ENCODE measurements at regions not wholly inside any gene's neighbourhood (a gene's known extent, or its start where the extent isn't known, plus 50 kb on each side); places are given as distances from the start of the nearest gene placed in this dataset.

DNA sequence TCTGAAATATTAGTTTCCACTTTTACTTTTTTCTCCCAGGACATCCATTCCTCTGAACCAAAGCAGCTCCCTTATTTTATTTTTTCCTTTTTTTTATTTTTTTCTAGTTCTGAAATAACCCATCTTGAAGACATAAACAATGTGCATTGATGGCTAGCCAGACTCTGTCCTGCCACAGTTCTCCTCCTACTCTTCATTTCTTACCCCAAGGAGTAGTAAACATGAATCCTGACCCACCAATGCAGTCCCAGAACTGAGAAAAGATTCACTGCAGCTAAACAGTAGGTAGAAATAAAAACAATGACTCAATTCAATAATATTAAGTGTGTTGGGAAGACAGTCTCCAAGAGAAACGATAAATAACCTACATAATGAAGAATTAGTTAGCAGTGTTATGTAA lies 65.7 kb upstream of the NOVA1 start:
- TF ChIP-seq RAD21 (IDR thresholded peaks at IDR 0.05; ENCODE audit: low read depth), result no peak
- TF ChIP-seq FOXM1 (IDR thresholded peaks at IDR 0.05; ENCODE audit: borderline replicate concordance, low read depth), result no peak
- TF ChIP-seq YY1 (IDR thresholded peaks at IDR 0.05; ENCODE audit: low read depth), result no peak
- TF ChIP-seq, protein P1, sequence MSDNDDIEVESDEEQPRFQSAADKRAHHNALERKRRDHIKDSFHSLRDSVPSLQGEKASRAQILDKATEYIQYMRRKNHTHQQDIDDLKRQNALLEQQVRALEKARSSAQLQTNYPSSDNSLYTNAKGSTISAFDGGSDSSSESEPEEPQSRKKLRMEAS (IDR thresholded peaks at IDR 0.05), result no peak
- no peak for TF ChIP-seq ZBTB7A (IDR thresholded peaks at IDR 0.05; ENCODE audit: low read depth)
- TF ChIP-seq, protein P2, sequence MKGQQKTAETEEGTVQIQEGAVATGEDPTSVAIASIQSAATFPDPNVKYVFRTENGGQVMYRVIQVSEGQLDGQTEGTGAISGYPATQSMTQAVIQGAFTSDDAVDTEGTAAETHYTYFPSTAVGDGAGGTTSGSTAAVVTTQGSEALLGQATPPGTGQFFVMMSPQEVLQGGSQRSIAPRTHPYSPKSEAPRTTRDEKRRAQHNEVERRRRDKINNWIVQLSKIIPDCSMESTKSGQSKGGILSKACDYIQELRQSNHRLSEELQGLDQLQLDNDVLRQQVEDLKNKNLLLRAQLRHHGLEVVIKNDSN (IDR thresholded peaks at IDR 0.05), result no peak
- TF ChIP-seq, protein P3, sequence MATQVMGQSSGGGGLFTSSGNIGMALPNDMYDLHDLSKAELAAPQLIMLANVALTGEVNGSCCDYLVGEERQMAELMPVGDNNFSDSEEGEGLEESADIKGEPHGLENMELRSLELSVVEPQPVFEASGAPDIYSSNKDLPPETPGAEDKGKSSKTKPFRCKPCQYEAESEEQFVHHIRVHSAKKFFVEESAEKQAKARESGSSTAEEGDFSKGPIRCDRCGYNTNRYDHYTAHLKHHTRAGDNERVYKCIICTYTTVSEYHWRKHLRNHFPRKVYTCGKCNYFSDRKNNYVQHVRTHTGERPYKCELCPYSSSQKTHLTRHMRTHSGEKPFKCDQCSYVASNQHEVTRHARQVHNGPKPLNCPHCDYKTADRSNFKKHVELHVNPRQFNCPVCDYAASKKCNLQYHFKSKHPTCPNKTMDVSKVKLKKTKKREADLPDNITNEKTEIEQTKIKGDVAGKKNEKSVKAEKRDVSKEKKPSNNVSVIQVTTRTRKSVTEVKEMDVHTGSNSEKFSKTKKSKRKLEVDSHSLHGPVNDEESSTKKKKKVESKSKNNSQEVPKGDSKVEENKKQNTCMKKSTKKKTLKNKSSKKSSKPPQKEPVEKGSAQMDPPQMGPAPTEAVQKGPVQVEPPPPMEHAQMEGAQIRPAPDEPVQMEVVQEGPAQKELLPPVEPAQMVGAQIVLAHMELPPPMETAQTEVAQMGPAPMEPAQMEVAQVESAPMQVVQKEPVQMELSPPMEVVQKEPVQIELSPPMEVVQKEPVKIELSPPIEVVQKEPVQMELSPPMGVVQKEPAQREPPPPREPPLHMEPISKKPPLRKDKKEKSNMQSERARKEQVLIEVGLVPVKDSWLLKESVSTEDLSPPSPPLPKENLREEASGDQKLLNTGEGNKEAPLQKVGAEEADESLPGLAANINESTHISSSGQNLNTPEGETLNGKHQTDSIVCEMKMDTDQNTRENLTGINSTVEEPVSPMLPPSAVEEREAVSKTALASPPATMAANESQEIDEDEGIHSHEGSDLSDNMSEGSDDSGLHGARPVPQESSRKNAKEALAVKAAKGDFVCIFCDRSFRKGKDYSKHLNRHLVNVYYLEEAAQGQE (IDR thresholded peaks at IDR 0.05; ENCODE audit: low read depth), result no peak
- TF ChIP-seq TEAD4 (IDR thresholded peaks at IDR 0.05), result no peak
- TF ChIP-seq TCF12 (IDR thresholded peaks at IDR 0.05; ENCODE audit: low read depth), result no peak
- no peak for TF ChIP-seq EP300 (IDR thresholded peaks at IDR 0.05; ENCODE audit: borderline replicate concordance)
- no peak for TF ChIP-seq TAF1 (IDR thresholded peaks at IDR 0.05; ENCODE audit: low read depth)
- TF ChIP-seq NFIC (IDR thresholded peaks at IDR 0.05), result no peak
